PC-9 (cell line): ENCODE measurements at regions not wholly inside any gene's neighbourhood (a gene's known extent, or its start where the extent isn't known, plus 50 kb on each side); places are given as distances from the start of the nearest gene placed in this dataset.

ENCODE experiments used
- BruUV-seq: library from RNA; stranded (reverse); fragments of 400-500 nt; replicated peaks from 2 replicates; lab custom pipeline; 2021; lab: Mats Ljungman, UMichigan
- CTCF ChIA-PET: fragments of 300-600 bp; sonication (Branson Sonifier 250); formaldehyde crosslinking; loops from one replicate; lab custom pipeline; 2022; ENCODE audit warnings: antibody characterized with exemption; lab: Charles Lee
- POLR2A ChIA-PET: fragments of 300-600 bp; sonication (Branson Sonifier 250); formaldehyde crosslinking; loops from one replicate; lab custom pipeline; 2022; ENCODE audit warnings: antibody characterized with exemption; ENCODE audit not compliant: unreplicated experiment; lab: Charles Lee
- DNase-seq, 2 experiments: peaks; one replicate each; pipeline versions ENCODE4 v3.0.0 to v3.0.0-alpha.2; 2015 to 2022; ENCODE audit warnings: mixed read lengths in 1 of 2
- H2AFZ ChIP-seq: fragments of 200-600 bp; sonication (generic); 2 replicates; pipeline ENCODE4 v1.8.1; 2017; ENCODE audit warnings: antibody characterized with exemption
- H3F3A ChIP-seq: fragments of 200-600 bp; sonication (generic); 2 replicates; pipeline ENCODE4 v1.8.1; 2017; ENCODE audit warnings: antibody characterized with exemption, mild to moderate bottlenecking, low read depth; ENCODE audit not compliant: insufficient read depth
- H3K27ac ChIP-seq: fragments of 200-600 bp; sonication (generic); 2 replicates; pipeline ENCODE4 v1.6.1; 2016; ENCODE audit warnings: mixed run types
- H3K27me3 ChIP-seq: fragments of 200-600 bp; sonication (generic); 2 replicates; pipeline ENCODE4 v1.6.1; 2016; ENCODE audit warnings: low read depth, mixed run types; ENCODE audit not compliant: insufficient read depth
- H3K36me3 ChIP-seq: fragments of 200-600 bp; sonication (generic); 2 replicates; pipeline ENCODE4 v1.6.1; 2016; ENCODE audit warnings: low read depth, mixed run types
- H3K4me1 ChIP-seq: fragments of 200-600 bp; sonication (generic); replicated peaks from 2 replicates; pipeline ENCODE4 v1.6.1; 2016; ENCODE audit warnings: mixed run types; ENCODE audit not compliant: insufficient read depth
- H3K4me2 ChIP-seq: fragments of 200-600 bp; sonication (generic); 2 replicates; pipeline ENCODE4 v1.6.1; 2017; ENCODE audit warnings: mixed run types
- H3K4me3 ChIP-seq: fragments of 200-600 bp; sonication (generic); 2 replicates; pipeline ENCODE4 v1.6.1; 2016; ENCODE audit warnings: mixed run types
- H3K79me2 ChIP-seq: fragments of 200-600 bp; sonication (generic); 2 replicates; pipeline ENCODE4 v1.6.1; 2017; ENCODE audit warnings: low read depth, mixed run types
- H3K9me2 ChIP-seq: fragments of 200-600 bp; sonication (generic); 2 replicates; pipeline ENCODE4 v1.8.1; 2017; ENCODE audit warnings: mild to moderate bottlenecking; ENCODE audit not compliant: insufficient read depth
- H3K9me3 ChIP-seq: fragments of 200-600 bp; sonication (generic); 2 replicates; pipeline ENCODE4 v1.8.1; 2016; ENCODE audit warnings: low read depth; ENCODE audit not compliant: insufficient read depth
- H4K20me1 ChIP-seq: fragments of 200-600 bp; sonication (generic); 2 replicates; pipeline ENCODE4 v1.8.1; 2017; ENCODE audit not compliant: insufficient read depth
- CTCF ChIP-seq: fragments of 200-600 bp; sonication (generic); conservative IDR thresholded peaks from 2 replicates; pipeline ENCODE4 v1.6.1; 2017; ENCODE audit warnings: mixed run types, antibody characterized with exemption, mild to moderate bottlenecking, moderate library complexity
- EZH2 ChIP-seq: fragments of 200-600 bp; sonication (generic); IDR thresholded peaks from 2 replicates; pipeline ENCODE4 v1.8.0; 2017; ENCODE audit warnings: antibody characterized with exemption, low read depth
- intact Hi-C: fragments of 100-400 bp; cut with micrococcal nuclease; formaldehyde crosslinking; loops from one replicate; pipeline ENCODE4 v1.10.0; 2022; ENCODE audit not compliant: unreplicated experiment

DNA sequence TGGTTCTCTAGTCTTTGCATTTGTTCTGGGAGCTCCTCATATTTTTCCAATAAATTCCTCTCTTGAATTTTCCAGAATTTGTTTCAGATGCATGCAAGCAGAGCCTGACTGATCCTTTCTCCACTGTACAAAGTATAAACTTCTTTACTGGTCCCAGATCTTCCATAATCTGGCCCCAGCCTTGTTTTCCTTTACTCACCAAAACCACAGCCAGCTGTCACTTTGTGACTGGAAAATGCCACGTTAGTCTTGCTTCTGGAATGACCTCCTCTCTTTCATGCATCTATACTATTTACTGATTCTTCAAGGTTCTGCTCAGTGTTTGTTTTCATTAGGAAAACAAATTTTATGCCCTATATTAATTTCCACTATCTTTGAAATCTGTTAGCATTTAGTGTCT, 60.4 kb upstream of the SPPL2A start:
- Histone ChIP-seq H3K9me3 (no peaks in the 10 kb centered on the region), H3K27ac (no peak overlapping the region), H3K4me3 (no peak overlapping the region), H3K4me1 (peaks cover 8% of the 10 kb centered on the region; the same call in 1 of the 2 replicates), H3K36me3 (no peaks in the 10 kb centered on the region), H3K79me2 (no peaks in the 10 kb centered on the region), H2AFZ (no peak overlapping the region), H3K27me3 (no peaks in the 10 kb centered on the region), H3F3A (no peaks in the 10 kb centered on the region; the same call in 1 of the 2 replicates), H3K4me2 (no peak overlapping the region), H3K9me2 (no peaks in the 10 kb centered on the region), H4K20me1 (no peaks in the 10 kb centered on the region)
- CTCF ChIA-PET, result no interaction called here
- no peak for DNase-seq
- POLR2A ChIA-PET, result no interaction called here
- intact Hi-C loops, result no loop called here
- TF ChIP-seq EZH2 (no peak), CTCF (no peak)
- no TSS peak for BruUV-seq

- BruUV-seq, result no TSS peak
Measured at GRCh38 chr15:50824514-50824913, 59.0 kb upstream of the SPPL2A start.

GRCh38 chr15:50823281-50823680, 57.8 kb upstream of the SPPL2A start:
- Histone ChIP-seq H4K20me1 (no peaks in the 10 kb centered on the region), H3K9me3 (no peaks in the 10 kb centered on the region), H3K4me2 (no peak overlapping the region), H3K79me2 (no peaks in the 10 kb centered on the region), H3K27me3 (no peaks in the 10 kb centered on the region), H3K36me3 (no peaks in the 10 kb centered on the region), H3K4me3 (no peak overlapping the region), H3K27ac (no peak overlapping the region), H2AFZ (no peak overlapping the region), H3F3A (no peaks in the 10 kb centered on the region; the same call in 1 of the 2 replicates), H3K9me2 (no peaks in the 10 kb centered on the region), H3K4me1 (peaks cover 13% of the 10 kb centered on the region)
- BruUV-seq, result no TSS peak
- intact Hi-C loops, result no loop called here
- no peak for DNase-seq
- ChIA-PET CTCF (no interaction called here), POLR2A (no interaction called here)
- TF ChIP-seq CTCF (no peak), EZH2 (no peak)

More at GRCh38 chr15:50824514-50824913, 59.0 kb upstream of the SPPL2A start:
- ChIA-PET POLR2A (no interaction called here), CTCF (no interaction called here)
- H3K27ac ChIP-seq, result no peak overlapping the region
- H2AFZ ChIP-seq, result no peak overlapping the region
- H3K79me2 ChIP-seq, result no peaks in the 10 kb centered on the region
- intact Hi-C loops, result no loop called here
- no peak for DNase-seq
- no peaks in the 10 kb centered on the region for H4K20me1 ChIP-seq
- H3K9me2 ChIP-seq, result no peaks in the 10 kb centered on the region
- H3K4me2 ChIP-seq, result no peak overlapping the region
- no peaks in the 10 kb centered on the region for H3K36me3 ChIP-seq
- H3F3A ChIP-seq, result no peaks in the 10 kb centered on the region; the same call in 1 of the 2 replicates
- H3K4me3 ChIP-seq, result no peak overlapping the region
- H3K9me3 ChIP-seq, result no peaks in the 10 kb centered on the region
- H3K4me1 ChIP-seq, result peaks cover 15% of the 10 kb centered on the region
- H3K27me3 ChIP-seq, result no peaks in the 10 kb centered on the region
- TF ChIP-seq CTCF (no peak), EZH2 (no peak)
